ENCODE measurements at regions not wholly inside any gene's neighbourhood (a gene's known extent, or its start where the extent isn't known, plus 50 kb on each side); places are given as distances from the start of the nearest gene placed in this dataset.

- H3K4me3 ChIP-seq: no peak overlapping the region
- TF ChIP-seq POLR2AphosphoS5 (IDR thresholded peaks at IDR 0.05; ENCODE audit: insufficient read depth in 1 of 2, low read depth in 1 of 2) (no peak), CTCF (IDR thresholded peaks at IDR 0.05) (peak; percentile 12 to 64 (median 61))
- peaks cover 5% of the 10 kb centered on the region for H3K4me1 ChIP-seq
- H3K9me3 ChIP-seq: no peaks in the 10 kb centered on the region
- H3K27me3 ChIP-seq: no peaks in the 10 kb centered on the region
- no peaks in the 10 kb centered on the region for H3K36me3 ChIP-seq
- no peak for DNase-seq (ENCODE audit: extremely low spot score in 2 of 2)
- intact Hi-C loops (cut with DNase I): loop anchor here (10.0 kb wide), 1 partner anchor 689 kb away; no protein-coding TSS in a partner anchor
- H3K27ac ChIP-seq: no peak overlapping the region
Observed at GRCh38 chr3:24683633-24684384, 189.2 kb upstream of the THRB start.

GRCh38 chr3:24684506-24685023 is 189.9 kb upstream of the THRB start:
- TF ChIP-seq POLR2AphosphoS5 (IDR thresholded peaks at IDR 0.05; ENCODE audit: insufficient read depth in 1 of 2, low read depth in 1 of 2): no peak
- TF ChIP-seq POLR2A (IDR thresholded peaks at IDR 0.05): no peak
- TF ChIP-seq CTCF (IDR thresholded peaks at IDR 0.05): no peak
- intact Hi-C loops (cut with DNase I): loop anchor here (10.0 kb wide), 1 partner anchor 690 kb away; no protein-coding TSS in a partner anchor
- no peak for DNase-seq (ENCODE audit: extremely low spot score in 2 of 2)
- no peaks in the 10 kb centered on the region for H3K27me3 ChIP-seq
- H3K9me3 ChIP-seq: no peaks in the 10 kb centered on the region
- H3K27ac ChIP-seq: no peak overlapping the region
- no peaks in the 10 kb centered on the region for H3K36me3 ChIP-seq
- H3K4me3 ChIP-seq: no peak overlapping the region
- peaks cover 5% of the 10 kb centered on the region for H3K4me1 ChIP-seq

GRCh38 chr3:24686808-24687207 is 192.2 kb upstream of the THRB start:
- Histone ChIP-seq H3K4me3 (no peak overlapping the region), H3K4me1 (peaks cover 5% of the 10 kb centered on the region), H3K27ac (no peak overlapping the region), H3K27me3 (no peaks in the 10 kb centered on the region), H3K9me3 (no peaks in the 10 kb centered on the region), H3K36me3 (no peaks in the 10 kb centered on the region)
- intact Hi-C loops (cut with DNase I): loop anchor here (10.0 kb wide), 1 partner anchor 692 kb away; no protein-coding TSS in a partner anchor
- TF ChIP-seq POLR2AphosphoS5 (IDR thresholded peaks at IDR 0.05; ENCODE audit: insufficient read depth in 1 of 2, low read depth in 1 of 2) (no peak), CTCF (IDR thresholded peaks at IDR 0.05) (no peak), POLR2A (IDR thresholded peaks at IDR 0.05) (no peak)
- no peak for DNase-seq (ENCODE audit: extremely low spot score in 2 of 2)

- Histone ChIP-seq H3K27me3 (no peaks in the 10 kb centered on the region), H3K27ac (no peak overlapping the region), H3K9me3 (no peaks in the 10 kb centered on the region), H3K4me3 (no peak overlapping the region), H3K36me3 (no peaks in the 10 kb centered on the region), H3K4me1 (peaks cover 5% of the 10 kb centered on the region)
- no peak for DNase-seq (ENCODE audit: extremely low spot score in 2 of 2)
- intact Hi-C loops (cut with DNase I): loop anchor here (10.0 kb wide), 1 partner anchor 693 kb away; no protein-coding TSS in a partner anchor
- TF ChIP-seq POLR2AphosphoS5 (IDR thresholded peaks at IDR 0.05; ENCODE audit: insufficient read depth in 1 of 2, low read depth in 1 of 2) (no peak), POLR2A (IDR thresholded peaks at IDR 0.05) (no peak), CTCF (IDR thresholded peaks at IDR 0.05) (no peak)
Observed at GRCh38 chr3:24687671-24688070, 193.0 kb upstream of the THRB start.
